B cell (primary cell): ENCODE measurements at regions not wholly inside any gene's neighbourhood (a gene's known extent, or its start where the extent isn't known, plus 50 kb on each side); places are given as distances from the start of the nearest gene placed in this dataset.

Experiments
- ATAC-seq: fragments of 200-7000 bp; cut with Tn5 transposase; one replicate; pipeline ENCODE4 v1.10.0; 2021; ENCODE audit warnings: low read depth, mild to moderate bottlenecking, moderate number of reproducible peaks, moderate library complexity
- CTCF ChIA-PET: fragments of 350-600 bp; sonication (Branson Sonifier 250); formaldehyde crosslinking; loops from one replicate; lab custom pipeline; 2021; ENCODE audit warnings: antibody characterized with exemption, inconsistent platforms; lab: Charles Lee
- POLR2A ChIA-PET: fragments of 350-600 bp; sonication (Branson Sonifier 250); formaldehyde crosslinking; loops from one replicate; lab custom pipeline; 2021; ENCODE audit warnings: antibody characterized with exemption; lab: Charles Lee
- DNase-seq: peaks from one replicate; pipeline ENCODE4 v3.0.0; 2013
- H2AFZ ChIP-seq: 2 replicates; pipeline ENCODE4 v1.6.1; 2012; ENCODE audit warnings: mild to moderate bottlenecking, low read depth, low read length; ENCODE audit not compliant: insufficient read depth, poor library complexity, severe bottlenecking
- H3K27ac ChIP-seq, 2 donors: 1 replicate in 1 of 2; 2 replicates in 1 of 2; pipeline ENCODE4 v1.5.1; 2012 to 2013; ENCODE audit warnings: low read length in 2 of 2, mild to moderate bottlenecking in 2 of 2, moderate library complexity in 1 of 2
- H3K27me3 ChIP-seq, 4 experiments: fragments of 200-600 bp in 1 of 4; sonication (generic) in 1 of 4; replicated peaks in 1 of 4; 1 replicate in 2 of 4; 2 replicates in 2 of 4; pipeline versions ENCODE4 v1.6.1 to v1.7.0; 2013 to 2016; ENCODE audit warnings: low read length in 3 of 4, mild to moderate bottlenecking in 2 of 4, mixed read lengths in 1 of 4, moderate library complexity in 1 of 4; ENCODE audit not compliant: insufficient read depth in 4 of 4, control insufficient read depth in 3 of 4; ENCODE audit errors: control extremely low read depth in 1 of 4
- H3K36me3 ChIP-seq, 2 experiments: replicated peaks in 1 of 2; 1 replicate in 1 of 2; 2 replicates in 1 of 2; pipeline versions ENCODE4 v1.6.1 to v1.7.1; 2013; ENCODE audit warnings: low read length in 1 of 2; ENCODE audit not compliant: insufficient read depth in 2 of 2, control insufficient read depth in 1 of 2; ENCODE audit errors: control extremely low read depth in 1 of 2, extremely low read depth in 1 of 2
- H3K4me1 ChIP-seq, 2 donors: fragments of 200-600 bp in 1 of 2; sonication (generic) in 1 of 2; 1 replicate in 1 of 2; 2 replicates in 1 of 2; pipeline versions ENCODE4 v1.5.1 to v1.6.1; 2013 to 2017; ENCODE audit warnings: low read length in 2 of 2; ENCODE audit not compliant: control insufficient read depth in 2 of 2, insufficient read depth in 2 of 2
- H3K4me2 ChIP-seq: replicated peaks from 2 replicates; pipeline ENCODE3; 2012; ENCODE audit warnings: mild to moderate bottlenecking, low read depth, low read length; ENCODE audit not compliant: poor library complexity, severe bottlenecking
- H3K4me3 ChIP-seq, 5 experiments: fragments of 200-600 bp in 1 of 5; sonication (generic) in 1 of 5; 1 replicate in 3 of 5; 2 replicates in 2 of 5; pipeline versions ENCODE4 v1.5.1 to v1.7.0; 2011 to 2016; ENCODE audit warnings: low read length in 4 of 5, mild to moderate bottlenecking in 4 of 5, low read depth in 2 of 5, control low read depth in 1 of 5, moderate library complexity in 1 of 5; ENCODE audit not compliant: insufficient read depth in 1 of 5; ENCODE audit errors: control extremely low read depth in 1 of 5, extremely low read depth in 1 of 5
- H3K79me2 ChIP-seq: fragments of 200-600 bp; sonication (generic); one replicate; pipeline ENCODE4 v1.6.0; 2016; ENCODE audit warnings: low read length; ENCODE audit not compliant: control insufficient read depth, insufficient read depth
- H3K9ac ChIP-seq: fragments of 200-600 bp; sonication (generic); 2 replicates; pipeline ENCODE4 v1.6.1; 2017; ENCODE audit warnings: mild to moderate bottlenecking, low read length, moderate library complexity
- H3K9me3 ChIP-seq, 3 donors: one replicate each; pipeline versions ENCODE4 v1.6.1 to v1.7.1; 2013; ENCODE audit warnings: low read length in 2 of 3; ENCODE audit not compliant: control insufficient read depth in 2 of 3, insufficient read depth in 1 of 3; ENCODE audit errors: control extremely low read depth in 1 of 3
- H4K20me1 ChIP-seq: 2 replicates; pipeline ENCODE4 v1.6.0; 2012; ENCODE audit warnings: mild to moderate bottlenecking, low read length; ENCODE audit not compliant: insufficient read depth, control insufficient read depth, poor library complexity, severe bottlenecking
- H3K27ac Mint-ChIP-seq: one replicate; pipeline ENCODE4 v1.8.0; 2021; ENCODE audit warnings: mixed read lengths
- H3K27me3 Mint-ChIP-seq: one replicate; pipeline ENCODE4 v1.8.0; 2021; ENCODE audit warnings: mixed read lengths
- H3K4me1 Mint-ChIP-seq: one replicate; pipeline ENCODE4 v1.8.0; 2021; ENCODE audit warnings: mixed read lengths
- H3K4me3 Mint-ChIP-seq: one replicate; pipeline ENCODE4 v1.8.0; 2021; ENCODE audit warnings: mixed read lengths
- H3K9me3 Mint-ChIP-seq: one replicate; pipeline ENCODE4 v1.8.0; 2022; ENCODE audit warnings: mixed read lengths; ENCODE audit not compliant: insufficient read depth
- EZH2 ChIP-seq: IDR thresholded peaks from 2 replicates; pipeline ENCODE4 v1.6.1; 2012; ENCODE audit warnings: borderline replicate concordance, low read depth, mild to moderate bottlenecking, moderate library complexity, low read length; ENCODE audit not compliant: insufficient read depth, poor library complexity, severe bottlenecking
- WGBS: methylation state at CpG from one replicate; pipeline ENCODE4 v1.1.5; 2013; ENCODE audit warnings: missing lambda C conversion rate; ENCODE audit not compliant: insufficient coverage; 5-methylcytosine and 5-hydroxymethylcytosine counted together
- intact Hi-C: fragments of 100-400 bp; cut with micrococcal nuclease; formaldehyde crosslinking; loops from one replicate; pipeline ENCODE4 v1.10.0; 2022
- TF ChIP-seq, protein P1 (sequence below): fragments of 200-600 bp; IDR thresholded peaks from one replicate; pipeline ENCODE4 v1.8.0; 2022; ENCODE audit warnings: antibody characterized with exemption, mild to moderate bottlenecking

DNA sequence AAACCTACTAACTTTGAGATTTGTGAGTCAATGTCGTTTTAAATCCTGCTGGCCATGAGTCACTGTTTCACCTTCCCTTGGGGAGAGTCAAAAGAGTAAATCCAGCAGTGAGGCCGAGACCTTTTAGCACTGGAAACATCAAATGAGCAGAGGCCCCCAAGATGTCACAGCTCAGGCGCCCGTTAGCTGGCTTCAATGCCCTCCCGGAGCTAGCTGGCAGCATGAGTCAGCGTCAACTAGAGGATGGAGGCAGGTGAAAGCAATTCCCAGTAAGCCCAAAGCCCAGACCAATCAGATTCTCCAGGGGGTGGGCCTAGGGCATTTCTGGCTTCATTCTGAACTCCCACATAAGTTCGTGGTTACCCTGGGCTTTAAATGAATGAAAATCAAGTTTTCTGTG, 170.9 kb downstream of the CLCN4 start:
- Mint-ChIP-seq H3K4me1 (no peaks in the 10 kb centered on the region), H3K27ac (no peak overlapping the region), H3K9me3 (no peaks in the 10 kb centered on the region), H3K4me3 (no peak overlapping the region), H3K27me3 (peaks cover 9% of the 10 kb centered on the region)
- Histone ChIP-seq H3K27ac (no peak overlapping the region), H3K4me1 (no peaks in the 10 kb centered on the region), H3K27me3 (peaks cover 0 to 3% (median 0%) of the 10 kb centered on the region in 4 experiments), H4K20me1 (no peaks in the 10 kb centered on the region), H3K4me3 (no peak overlapping the region), H3K79me2 (no peaks in the 10 kb centered on the region), H3K4me2 (no peak overlapping the region), H3K9ac (no peak overlapping the region), H3K36me3 (no peaks in the 10 kb centered on the region), H3K9me3 (no peaks in the 10 kb centered on the region), H2AFZ (no peak overlapping the region)
- 100% methylated on average over 1 of the region's 7 CpGs for WGBS
- ChIA-PET CTCF (interaction anchor here (1.5 to 1.9 kb wide), 2 partner anchors 137 to 139 kb away, joined by 4 to 7 read pairs; no protein-coding TSS in a partner anchor), POLR2A (no interaction called here)
- DNase-seq: no peak
- ATAC-seq: no peak
- TF ChIP-seq, protein P1, sequence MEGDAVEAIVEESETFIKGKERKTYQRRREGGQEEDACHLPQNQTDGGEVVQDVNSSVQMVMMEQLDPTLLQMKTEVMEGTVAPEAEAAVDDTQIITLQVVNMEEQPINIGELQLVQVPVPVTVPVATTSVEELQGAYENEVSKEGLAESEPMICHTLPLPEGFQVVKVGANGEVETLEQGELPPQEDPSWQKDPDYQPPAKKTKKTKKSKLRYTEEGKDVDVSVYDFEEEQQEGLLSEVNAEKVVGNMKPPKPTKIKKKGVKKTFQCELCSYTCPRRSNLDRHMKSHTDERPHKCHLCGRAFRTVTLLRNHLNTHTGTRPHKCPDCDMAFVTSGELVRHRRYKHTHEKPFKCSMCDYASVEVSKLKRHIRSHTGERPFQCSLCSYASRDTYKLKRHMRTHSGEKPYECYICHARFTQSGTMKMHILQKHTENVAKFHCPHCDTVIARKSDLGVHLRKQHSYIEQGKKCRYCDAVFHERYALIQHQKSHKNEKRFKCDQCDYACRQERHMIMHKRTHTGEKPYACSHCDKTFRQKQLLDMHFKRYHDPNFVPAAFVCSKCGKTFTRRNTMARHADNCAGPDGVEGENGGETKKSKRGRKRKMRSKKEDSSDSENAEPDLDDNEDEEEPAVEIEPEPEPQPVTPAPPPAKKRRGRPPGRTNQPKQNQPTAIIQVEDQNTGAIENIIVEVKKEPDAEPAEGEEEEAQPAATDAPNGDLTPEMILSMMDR: no peak
- TF ChIP-seq EZH2: no peak
- intact Hi-C loops: no loop called here

DNA sequence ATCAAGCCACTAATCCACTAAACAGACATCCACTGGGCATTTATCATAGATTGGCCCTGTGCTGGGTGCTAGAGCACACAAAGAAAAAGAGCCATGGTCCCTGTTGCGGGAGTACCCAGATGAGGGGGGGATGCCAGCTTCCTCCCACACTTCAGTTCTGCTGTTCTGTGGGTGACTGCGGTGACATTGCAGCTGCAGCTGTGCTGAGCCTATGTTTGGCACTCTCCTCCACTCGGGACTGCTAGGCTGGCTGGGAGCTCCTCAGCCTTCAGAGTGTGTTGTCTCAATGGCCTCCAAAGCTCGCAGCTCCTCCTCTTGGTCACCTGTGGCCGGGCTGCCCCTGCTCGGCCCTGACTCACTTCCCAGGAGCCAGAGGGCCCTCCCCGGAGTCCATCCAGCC, 173.2 kb downstream of the CLCN4 start:
- no peaks in the 10 kb centered on the region for H3K27me3 ChIP-seq

More for the DNA sequence above, 173.2 kb downstream of the CLCN4 start:
- H2AFZ ChIP-seq: no peak overlapping the region
- no peaks in the 10 kb centered on the region for H3K9me3 ChIP-seq
- no peaks in the 10 kb centered on the region for H4K20me1 ChIP-seq
- ATAC-seq (no peak), DNase-seq (no peak)
- H3K4me2 ChIP-seq: no peak overlapping the region
- no peaks in the 10 kb centered on the region for H3K79me2 ChIP-seq
- no peaks in the 10 kb centered on the region for H3K36me3 ChIP-seq
- no peak overlapping the region for H3K27ac Mint-ChIP-seq
- no peak overlapping the region for H3K4me3 Mint-ChIP-seq
- CTCF ChIA-PET: interaction anchor here (1.8 kb wide), 1 partner anchor 140 kb away, joined by 7 read pairs; no protein-coding TSS in a partner anchor
- H3K4me3 ChIP-seq: no peak overlapping the region
- no peak overlapping the region for H3K27ac ChIP-seq
- H3K9ac ChIP-seq: no peak overlapping the region
- H3K4me1 ChIP-seq: no peaks in the 10 kb centered on the region
- WGBS: 90% methylated on average over 6 of the region's 7 CpGs
- no peaks in the 10 kb centered on the region for H3K9me3 Mint-ChIP-seq
- intact Hi-C loops: no loop called here
- POLR2A ChIA-PET: no interaction called here
- no peak for TF ChIP-seq EZH2
- TF ChIP-seq, protein P1: no peak
- peaks cover 12% of the 10 kb centered on the region for H3K27me3 Mint-ChIP-seq
- H3K4me1 Mint-ChIP-seq: no peaks in the 10 kb centered on the region
